ENCODE measurements at regions not wholly inside any gene's neighbourhood (a gene's known extent, or its start where the extent isn't known, plus 50 kb on each side); places are given as distances from the start of the nearest gene placed in this dataset.

- Histone ChIP-seq H3K9me2 (replicated peaks; ENCODE audit: low read depth, low read length) (no peaks in the 10 kb centered on the region), H3K9me3 (ENCODE audit: insufficient read depth, low read depth, low read length) (no peaks in the 10 kb centered on the region), H3K4me3 (ENCODE audit: low read length, poor library complexity, severe bottlenecking) (no peak overlapping the region), H3K4me2 (ENCODE audit: low read depth, low read length, poor library complexity, severe bottlenecking) (no peak overlapping the region), H3K36me3 (ENCODE audit: insufficient read depth, low read length) (no peaks in the 10 kb centered on the region), H3F3A (ENCODE audit: low read depth) (no peaks in the 10 kb centered on the region), H3K9ac (ENCODE audit: low read depth, low read length, poor library complexity, severe bottlenecking) (no peak overlapping the region), H3K79me2 (ENCODE audit: insufficient read depth, low read length) (no peaks in the 10 kb centered on the region), H2AFZ (ENCODE audit: low read length) (no peak overlapping the region), H3K27me3 (ENCODE audit: insufficient read depth, low read length, poor library complexity, severe bottlenecking) (no peaks in the 10 kb centered on the region), H4K20me1 (ENCODE audit: insufficient read depth, low read length, poor library complexity, severe bottlenecking) (no peaks in the 10 kb centered on the region), H3K4me1 (ENCODE audit: insufficient read depth, low read length, poor library complexity, severe bottlenecking) (no peaks in the 10 kb centered on the region)
- TF ChIP-seq EZH2phosphoT487 (IDR thresholded peaks at IDR 0.05; ENCODE audit: borderline replicate concordance): no peak
- no peak for TF ChIP-seq CTCF (conservative IDR thresholded peaks at IDR 0.05; ENCODE audit: low read length)
These were observed 97.8 kb upstream of the PCSK2 start for GRCh38 chr20:17129089-17129488.

- H3K79me2 ChIP-seq (ENCODE audit: insufficient read depth, low read length): no peaks in the 10 kb centered on the region
- H3K4me1 ChIP-seq (ENCODE audit: insufficient read depth, low read length, poor library complexity, severe bottlenecking): no peaks in the 10 kb centered on the region
- H3F3A ChIP-seq (ENCODE audit: low read depth): no peaks in the 10 kb centered on the region
- H3K27me3 ChIP-seq (ENCODE audit: insufficient read depth, low read length, poor library complexity, severe bottlenecking): no peaks in the 10 kb centered on the region
- no peak overlapping the region for H3K4me2 ChIP-seq (ENCODE audit: low read depth, low read length, poor library complexity, severe bottlenecking)
- no peaks in the 10 kb centered on the region for H3K36me3 ChIP-seq (ENCODE audit: insufficient read depth, low read length)
- TF ChIP-seq CTCF (conservative IDR thresholded peaks at IDR 0.05; ENCODE audit: low read length): no peak
- H3K9ac ChIP-seq (ENCODE audit: low read depth, low read length, poor library complexity, severe bottlenecking): no peak overlapping the region
- H2AFZ ChIP-seq (ENCODE audit: low read length): no peak overlapping the region
- H3K4me3 ChIP-seq (ENCODE audit: low read length, poor library complexity, severe bottlenecking): no peak overlapping the region
- H3K9me3 ChIP-seq (ENCODE audit: insufficient read depth, low read depth, low read length): no peaks in the 10 kb centered on the region; the same call in 1 of the 2 replicates
- no peaks in the 10 kb centered on the region for H4K20me1 ChIP-seq (ENCODE audit: insufficient read depth, low read length, poor library complexity, severe bottlenecking)
- H3K9me2 ChIP-seq (replicated peaks; ENCODE audit: low read depth, low read length): no peaks in the 10 kb centered on the region
These were observed 89.1 kb upstream of the PCSK2 start for GRCh38 chr20:17137692-17138091.

- Histone ChIP-seq H3K4me3 (ENCODE audit: low read length, poor library complexity, severe bottlenecking) (no peak overlapping the region), H3K9me3 (ENCODE audit: insufficient read depth, low read depth, low read length) (no peaks in the 10 kb centered on the region; the same call in 1 of the 2 replicates), H3F3A (ENCODE audit: low read depth) (no peaks in the 10 kb centered on the region), H2AFZ (ENCODE audit: low read length) (no peak overlapping the region), H3K79me2 (ENCODE audit: insufficient read depth, low read length) (no peaks in the 10 kb centered on the region), H3K36me3 (ENCODE audit: insufficient read depth, low read length) (no peaks in the 10 kb centered on the region), H3K4me2 (ENCODE audit: low read depth, low read length, poor library complexity, severe bottlenecking) (no peak overlapping the region), H3K9ac (ENCODE audit: low read depth, low read length, poor library complexity, severe bottlenecking) (no peak overlapping the region), H3K9me2 (replicated peaks; ENCODE audit: low read depth, low read length) (no peaks in the 10 kb centered on the region), H4K20me1 (ENCODE audit: insufficient read depth, low read length, poor library complexity, severe bottlenecking) (no peaks in the 10 kb centered on the region), H3K27me3 (ENCODE audit: insufficient read depth, low read length, poor library complexity, severe bottlenecking) (no peaks in the 10 kb centered on the region), H3K4me1 (ENCODE audit: insufficient read depth, low read length, poor library complexity, severe bottlenecking) (no peaks in the 10 kb centered on the region)
- TF ChIP-seq EZH2phosphoT487 (IDR thresholded peaks at IDR 0.05; ENCODE audit: borderline replicate concordance) (no peak), CTCF (conservative IDR thresholded peaks at IDR 0.05; ENCODE audit: low read length) (no peak)
These were observed 88.6 kb upstream of the PCSK2 start for GRCh38 chr20:17138237-17138636.
